ENCODE measurements at regions not wholly inside any gene's neighbourhood (a gene's known extent, or its start where the extent isn't known, plus 50 kb on each side); places are given as distances from the start of the nearest gene placed in this dataset.

DNA sequence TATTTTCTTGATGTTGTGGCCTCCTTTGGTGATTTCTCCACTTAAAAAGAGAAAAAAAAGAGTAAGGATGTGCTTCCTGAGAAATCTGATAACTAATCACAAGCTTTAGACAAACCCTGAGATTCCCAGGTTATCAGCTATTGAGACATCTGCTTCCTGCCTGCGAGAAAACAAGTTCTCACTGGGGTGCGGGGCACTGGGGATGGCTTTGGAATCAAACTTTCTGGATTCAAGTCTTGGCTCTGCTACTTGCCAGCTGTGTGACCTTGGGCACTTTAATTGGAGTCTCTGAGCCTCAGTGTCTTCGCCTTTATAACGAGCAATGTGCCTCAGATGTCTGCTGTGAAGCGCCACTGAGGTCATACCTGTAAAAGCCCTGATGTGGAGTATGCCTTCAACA, 152.5 kb upstream of the NAV2 start:
- TF ChIP-seq, protein P1, sequence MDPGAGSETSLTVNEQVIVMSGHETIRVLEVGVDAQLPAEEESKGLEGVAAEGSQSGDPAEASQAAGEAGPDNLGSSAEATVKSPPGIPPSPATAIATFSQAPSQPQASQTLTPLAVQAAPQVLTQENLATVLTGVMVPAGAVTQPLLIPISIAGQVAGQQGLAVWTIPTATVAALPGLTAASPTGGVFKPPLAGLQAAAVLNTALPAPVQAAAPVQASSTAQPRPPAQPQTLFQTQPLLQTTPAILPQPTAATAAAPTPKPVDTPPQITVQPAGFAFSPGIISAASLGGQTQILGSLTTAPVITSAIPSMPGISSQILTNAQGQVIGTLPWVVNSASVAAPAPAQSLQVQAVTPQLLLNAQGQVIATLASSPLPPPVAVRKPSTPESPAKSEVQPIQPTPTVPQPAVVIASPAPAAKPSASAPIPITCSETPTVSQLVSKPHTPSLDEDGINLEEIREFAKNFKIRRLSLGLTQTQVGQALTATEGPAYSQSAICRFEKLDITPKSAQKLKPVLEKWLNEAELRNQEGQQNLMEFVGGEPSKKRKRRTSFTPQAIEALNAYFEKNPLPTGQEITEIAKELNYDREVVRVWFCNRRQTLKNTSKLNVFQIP (CRISPR knock-in tag; IDR thresholded peaks at IDR 0.05; ENCODE audit: borderline replicate concordance, low read depth): no peak
- TF ChIP-seq ZNF70 (CRISPR knock-in tag; IDR thresholded peaks at IDR 0.05) (no peak), GLIS3 (CRISPR knock-in tag; IDR thresholded peaks at IDR 0.05) (no peak), TCF4 (CRISPR knock-in tag; IDR thresholded peaks at IDR 0.05; ENCODE audit: borderline replicate concordance) (peak; percentile 12; the same call in 1 of the 2 replicates)
- no peak for ATAC-seq

DNA sequence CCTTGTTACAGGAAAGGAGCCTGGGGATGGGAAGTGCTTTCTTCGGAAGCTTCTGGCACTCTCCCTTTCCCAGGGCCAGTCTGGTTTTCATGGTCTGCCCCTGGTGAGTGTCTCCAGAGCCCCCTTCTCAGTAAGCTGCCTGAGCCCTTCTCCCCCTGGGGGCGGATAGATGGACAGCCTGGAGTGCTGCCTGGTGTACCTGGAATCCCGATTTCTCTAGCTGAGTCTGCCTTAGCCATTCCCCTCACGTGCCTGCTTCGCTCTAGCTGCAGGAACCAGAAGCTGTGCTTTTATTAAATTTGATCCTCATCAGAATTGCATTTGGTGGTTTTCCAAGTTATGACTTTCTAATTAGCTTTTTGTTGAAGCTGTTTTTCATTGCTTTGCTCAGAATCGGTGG, 152.9 kb upstream of the NAV2 start:
- ATAC-seq: peak; percentile 6; the same call in 1 of the 3 replicates
- TF ChIP-seq, protein P2, sequence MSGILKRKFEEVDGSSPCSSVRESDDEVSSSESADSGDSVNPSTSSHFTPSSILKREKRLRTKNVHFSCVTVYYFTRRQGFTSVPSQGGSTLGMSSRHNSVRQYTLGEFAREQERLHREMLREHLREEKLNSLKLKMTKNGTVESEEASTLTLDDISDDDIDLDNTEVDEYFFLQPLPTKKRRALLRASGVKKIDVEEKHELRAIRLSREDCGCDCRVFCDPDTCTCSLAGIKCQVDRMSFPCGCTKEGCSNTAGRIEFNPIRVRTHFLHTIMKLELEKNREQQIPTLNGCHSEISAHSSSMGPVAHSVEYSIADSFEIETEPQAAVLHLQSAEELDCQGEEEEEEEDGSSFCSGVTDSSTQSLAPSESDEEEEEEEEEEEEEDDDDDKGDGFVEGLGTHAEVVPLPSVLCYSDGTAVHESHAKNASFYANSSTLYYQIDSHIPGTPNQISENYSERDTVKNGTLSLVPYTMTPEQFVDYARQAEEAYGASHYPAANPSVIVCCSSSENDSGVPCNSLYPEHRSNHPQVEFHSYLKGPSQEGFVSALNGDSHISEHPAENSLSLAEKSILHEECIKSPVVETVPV (CRISPR knock-in tag; IDR thresholded peaks at IDR 0.05): no peak
- TF ChIP-seq SNAI2 (CRISPR knock-in tag; IDR thresholded peaks at IDR 0.05) (0 out of 2 replicates have a peak, but pooled peaks have one; percentile 27), ARNTL (CRISPR knock-in tag; IDR thresholded peaks at IDR 0.05; ENCODE audit: borderline replicate concordance, low read depth) (no peak), TSHZ2 (CRISPR knock-in tag; IDR thresholded peaks at IDR 0.05) (peak; percentile 78; the same call in 1 of the 2 replicates), TCF4 (CRISPR knock-in tag; IDR thresholded peaks at IDR 0.05; ENCODE audit: borderline replicate concordance) (peak; percentile 81)

- no peak for TF ChIP-seq CREB5 (CRISPR knock-in tag; IDR thresholded peaks at IDR 0.05; ENCODE audit: low read depth)
- no peak for TF ChIP-seq TCF4 (CRISPR knock-in tag; IDR thresholded peaks at IDR 0.05; ENCODE audit: borderline replicate concordance)
- no peak for TF ChIP-seq ARNTL (CRISPR knock-in tag; IDR thresholded peaks at IDR 0.05; ENCODE audit: borderline replicate concordance, low read depth)
- TF ChIP-seq ZNF565 (CRISPR knock-in tag; conservative IDR thresholded peaks at IDR 0.05; ENCODE audit: low read depth): no peak
- no peak for TF ChIP-seq OSR1 (CRISPR knock-in tag; IDR thresholded peaks at IDR 0.05)
- TF ChIP-seq TSHZ2 (CRISPR knock-in tag; IDR thresholded peaks at IDR 0.05): no peak
- no peak for TF ChIP-seq RARB (CRISPR knock-in tag; IDR thresholded peaks at IDR 0.05)
- TF ChIP-seq CSDC2 (CRISPR knock-in tag; IDR thresholded peaks at IDR 0.05): no peak
- ATAC-seq: no peak
Measured at GRCh38 chr11:19558189-19558986, 154.2 kb upstream of the NAV2 start.

- TF ChIP-seq SNAI2 (CRISPR knock-in tag; IDR thresholded peaks at IDR 0.05) (no peak), CREB5 (CRISPR knock-in tag; IDR thresholded peaks at IDR 0.05; ENCODE audit: low read depth) (no peak), ZNF70 (CRISPR knock-in tag; IDR thresholded peaks at IDR 0.05) (no peak), ZNF565 (CRISPR knock-in tag; conservative IDR thresholded peaks at IDR 0.05; ENCODE audit: low read depth) (no peak)
- ATAC-seq: peak; percentile 89
Measured at GRCh38 chr11:19557720-19558140, 154.9 kb upstream of the NAV2 start.
